ENCODE measurements at regions not wholly inside any gene's neighbourhood (a gene's known extent, or its start where the extent isn't known, plus 50 kb on each side); places are given as distances from the start of the nearest gene placed in this dataset.

- DNase-seq (ENCODE audit: low spot score), result no peak
Measured at GRCh38 chr2:57515366-57515765, 531.2 kb upstream of the VRK2 start.

- peak; percentile 37 for DNase-seq (ENCODE audit: low spot score)
Measured at GRCh38 chr2:57516698-57517340, 529.8 kb upstream of the VRK2 start.

DNA sequence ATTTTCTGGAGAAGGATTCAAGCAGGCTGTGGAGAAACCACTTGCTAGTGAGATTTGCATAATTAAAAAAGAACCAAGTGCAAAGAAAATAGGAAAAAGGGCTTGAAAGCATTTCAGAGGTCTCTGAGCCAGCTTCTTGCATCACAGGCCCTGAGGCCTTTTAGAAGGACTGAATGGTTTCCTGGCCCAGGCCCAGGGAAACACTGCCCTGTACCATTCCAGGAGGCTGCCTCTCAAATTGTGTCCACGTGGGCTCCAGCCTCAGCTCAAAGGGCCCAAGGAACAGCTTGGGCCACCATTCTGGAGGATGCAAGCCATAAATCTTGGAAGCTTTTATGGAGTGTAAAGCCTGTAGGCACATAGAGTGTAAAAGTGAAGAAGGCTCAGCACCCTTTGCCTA lies 523.3 kb upstream of the VRK2 start:
- DNase-seq (ENCODE audit: low spot score), result no peak

GRCh38 chr2:57527685-57528084 lies 518.9 kb upstream of the VRK2 start:
- DNase-seq (ENCODE audit: low spot score), result no peak

- DNase-seq (ENCODE audit: low spot score), result no peak
Measured at GRCh38 chr2:57528499-57528898, 518.1 kb upstream of the VRK2 start.

DNA sequence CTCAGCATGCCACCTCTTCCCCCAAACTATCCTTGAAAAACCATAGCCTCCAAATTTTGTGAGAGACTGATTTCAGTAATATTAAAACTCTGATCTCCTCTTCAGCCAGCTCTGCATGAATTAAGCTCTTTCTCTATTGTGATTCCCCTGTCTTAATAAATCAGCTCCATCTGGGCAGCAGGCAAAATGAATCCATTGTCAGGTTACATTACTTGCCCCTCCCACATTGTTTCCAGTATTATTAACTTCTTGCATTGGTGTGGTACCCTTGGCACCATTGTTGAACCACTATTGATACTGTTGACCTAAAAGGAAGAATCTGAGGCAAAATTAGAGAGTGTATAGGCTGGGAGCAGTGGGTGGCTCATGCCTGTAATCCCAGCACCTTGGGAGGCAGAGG lies 512.2 kb upstream of the VRK2 start:
- DNase-seq (ENCODE audit: low spot score), result no peak

DNA sequence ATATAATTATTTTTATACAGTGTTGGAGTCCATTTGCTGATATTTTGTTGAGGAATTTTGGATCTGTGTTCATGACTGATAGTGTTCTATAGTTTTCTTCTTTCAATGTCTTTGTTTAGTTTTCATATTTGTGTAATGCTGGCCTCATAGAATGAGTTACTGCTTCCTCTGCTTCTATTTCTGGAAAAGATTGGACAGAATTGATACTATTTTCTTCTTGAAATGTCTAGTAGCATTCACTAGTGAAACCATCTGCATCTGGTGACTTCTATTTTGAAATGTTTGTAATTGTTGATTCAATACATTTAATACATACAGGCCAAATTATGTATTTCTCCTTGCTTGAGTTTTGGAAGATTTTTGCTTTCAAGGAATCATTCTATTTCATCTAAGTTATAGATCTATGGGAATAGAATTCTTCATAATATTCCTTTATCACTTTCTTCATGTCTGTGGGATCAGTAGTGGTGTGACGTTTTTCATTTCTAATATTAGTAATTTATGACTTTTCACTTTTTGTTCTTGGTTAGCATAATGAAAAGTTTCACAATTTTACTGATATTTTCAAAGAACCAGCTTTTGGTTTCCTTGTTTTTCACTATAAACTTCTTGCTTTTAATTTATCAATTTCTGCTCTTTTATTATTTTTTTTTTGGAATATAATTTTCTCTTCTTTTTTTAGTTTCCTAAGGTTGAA lies 509.9 kb upstream of the VRK2 start:
- no peak for DNase-seq (ENCODE audit: low spot score)

DNA sequence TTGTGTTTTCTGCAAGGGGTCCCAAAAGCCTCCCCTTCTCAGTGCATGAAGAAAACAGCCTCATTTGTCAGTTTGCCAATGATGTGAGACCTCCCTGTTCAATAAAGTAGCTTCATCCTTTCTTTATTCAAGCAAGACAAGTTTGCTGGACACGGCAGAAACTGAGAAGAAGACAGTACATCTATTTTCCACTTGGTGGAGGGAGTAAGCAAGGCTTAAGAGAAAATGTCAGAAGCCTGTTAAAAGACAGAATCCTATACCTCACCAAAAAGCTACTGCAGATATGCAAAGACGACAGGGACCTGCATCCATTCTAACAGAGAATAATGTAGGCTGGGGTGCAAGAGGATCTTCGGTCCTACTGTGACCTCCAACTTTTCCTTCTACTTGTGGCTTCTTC lies 506.8 kb upstream of the VRK2 start:
- no peak for DNase-seq (ENCODE audit: low spot score)

- no peak for DNase-seq (ENCODE audit: low spot score)
Measured at GRCh38 chr2:57542081-57542480, 504.5 kb upstream of the VRK2 start.

DNA sequence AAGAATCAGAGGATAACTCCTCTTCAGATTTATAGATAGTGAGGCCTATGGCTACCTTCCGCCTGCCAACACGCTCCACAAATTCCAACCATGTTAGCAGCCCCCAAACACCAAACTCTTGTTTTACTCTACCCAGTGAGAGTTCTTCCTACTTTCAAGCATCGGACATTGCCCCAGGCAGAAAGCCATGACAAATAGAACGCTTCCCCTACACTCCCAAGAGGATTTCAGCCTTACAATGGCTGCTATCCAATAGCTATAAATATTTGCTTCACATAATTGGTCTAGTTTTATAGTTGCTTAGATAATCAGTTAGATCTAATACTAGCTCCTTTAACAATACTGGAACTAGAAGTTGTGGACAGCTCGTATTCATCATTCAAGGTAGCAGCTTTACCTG lies 503.4 kb upstream of the VRK2 start:
- DNase-seq (ENCODE audit: low spot score), result no peak

GRCh38 chr2:57544624-57545023 lies 502.0 kb upstream of the VRK2 start:
- no peak for DNase-seq (ENCODE audit: low spot score)

DNA sequence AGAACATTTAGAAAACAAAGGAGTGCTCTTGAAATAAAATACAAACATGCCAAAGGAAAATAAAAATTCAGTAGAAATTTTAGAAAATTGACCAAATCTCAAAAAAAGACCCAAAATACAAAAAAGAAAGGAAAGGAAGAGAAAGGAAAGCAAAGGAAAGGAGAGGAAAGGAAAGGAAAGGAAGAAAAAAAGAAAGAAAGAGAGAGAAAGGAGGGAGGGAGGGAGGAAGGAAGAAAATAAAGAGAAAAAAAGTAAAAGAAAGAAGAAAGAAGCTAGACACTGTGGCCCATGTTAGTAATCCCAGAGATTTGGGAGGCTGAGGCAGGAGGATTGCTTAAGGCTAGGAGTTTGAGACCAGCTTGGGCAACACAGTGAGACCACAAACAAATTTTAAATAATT lies 500.1 kb upstream of the VRK2 start:
- DNase-seq (ENCODE audit: low spot score), result no peak

GRCh38 chr2:57549642-57550102 lies 496.9 kb upstream of the VRK2 start:
- no peak for DNase-seq (ENCODE audit: low spot score)

DNA sequence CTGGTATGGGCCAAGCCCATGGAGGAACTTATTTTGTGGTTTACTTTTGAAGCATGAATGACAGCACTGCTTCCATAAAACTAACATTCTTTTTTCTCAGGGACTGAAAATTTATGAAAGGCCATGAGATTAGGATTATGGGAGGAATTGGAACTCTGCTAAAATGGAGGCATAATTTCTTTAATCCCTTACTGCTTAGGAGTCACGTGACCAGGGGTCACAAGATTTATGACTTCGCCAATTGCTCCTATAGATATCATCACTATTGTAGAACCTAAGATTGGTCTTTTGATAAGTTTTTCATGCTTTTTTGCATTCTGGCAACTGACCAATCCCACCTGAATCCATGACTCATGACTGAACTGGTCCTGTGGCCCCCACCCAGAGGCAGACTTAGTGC lies 495.7 kb upstream of the VRK2 start:
- no peak for DNase-seq (ENCODE audit: low spot score)

- no peak for DNase-seq (ENCODE audit: low spot score)
Measured at GRCh38 chr2:57552885-57553284, 493.7 kb upstream of the VRK2 start.

- no peak for DNase-seq (ENCODE audit: low spot score)
Measured at GRCh38 chr2:57554348-57554747, 492.3 kb upstream of the VRK2 start.

DNA sequence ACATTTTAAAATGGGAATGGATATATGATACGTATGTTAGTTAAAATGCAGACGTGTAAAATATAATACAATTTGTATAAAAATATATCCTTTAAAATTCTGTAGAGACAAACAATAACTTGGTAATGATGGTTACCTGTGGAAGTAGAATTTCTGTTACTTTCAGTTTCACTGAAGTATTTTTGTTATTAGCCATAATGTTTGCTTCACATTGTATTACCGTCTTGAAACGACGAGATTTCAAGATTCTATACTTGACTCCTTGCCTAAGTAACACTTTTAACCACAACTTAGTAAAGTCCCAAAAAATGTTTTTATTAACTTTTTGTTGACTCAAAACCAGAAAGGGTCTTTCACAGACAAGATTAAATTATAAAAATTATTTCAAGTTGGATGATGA lies 488.3 kb upstream of the VRK2 start:
- DNase-seq (ENCODE audit: low spot score), result no peak

DNA sequence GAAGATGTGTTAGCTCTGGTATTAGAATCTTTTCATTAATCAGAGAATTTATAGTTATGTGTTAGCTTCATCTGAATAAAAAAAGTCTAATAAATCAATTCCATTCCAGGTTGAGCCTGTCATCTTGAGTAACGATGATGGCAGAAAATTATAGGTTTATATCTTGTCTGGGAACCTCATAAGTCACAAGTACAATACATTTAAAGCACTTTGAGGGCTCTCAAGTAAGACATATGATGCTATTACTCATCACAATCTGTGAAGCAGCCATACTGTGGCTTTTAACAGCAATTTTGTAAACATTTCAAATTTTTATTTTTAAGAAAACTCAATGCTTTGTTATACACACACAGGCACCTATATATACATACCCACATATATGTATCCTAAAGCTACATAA lies 484.1 kb upstream of the VRK2 start:
- DNase-seq (ENCODE audit: low spot score), result no peak

- no peak for DNase-seq (ENCODE audit: low spot score)
Measured at GRCh38 chr2:57563015-57563414, 483.6 kb upstream of the VRK2 start.

- DNase-seq (ENCODE audit: low spot score), result no peak
Measured at GRCh38 chr2:57567245-57567644, 479.4 kb upstream of the VRK2 start.

- no peak for DNase-seq (ENCODE audit: low spot score)
Measured at GRCh38 chr2:57569396-57569795, 477.2 kb upstream of the VRK2 start.

- no peak for DNase-seq (ENCODE audit: low spot score)
Measured at GRCh38 chr2:57570961-57571360, 475.6 kb upstream of the VRK2 start.

DNA sequence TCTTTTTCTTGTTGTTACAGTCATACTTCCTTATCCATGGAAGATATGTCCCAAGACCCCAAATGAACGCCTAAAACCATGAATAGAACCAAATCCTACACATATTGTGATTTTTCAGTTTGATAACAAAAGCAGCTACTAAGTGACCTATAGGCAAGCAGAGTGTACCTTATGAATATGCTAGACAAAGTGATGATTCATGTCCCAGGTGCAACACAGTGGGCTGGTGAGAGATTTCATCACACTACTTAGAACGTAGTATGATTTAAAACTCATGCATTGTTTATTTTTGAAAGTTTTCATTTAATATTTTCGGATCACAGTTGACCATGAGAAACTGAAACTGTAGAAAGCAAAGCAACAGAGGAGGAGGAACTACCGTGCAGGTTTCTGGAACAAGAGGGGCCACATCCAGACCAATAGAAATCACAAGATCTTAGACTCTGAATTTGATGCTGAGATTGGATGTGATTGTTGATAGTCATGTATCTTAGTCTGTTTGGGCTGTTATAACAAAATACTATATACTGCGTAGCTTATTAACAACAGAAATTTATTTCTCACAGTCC lies 470.8 kb upstream of the VRK2 start:
- no peak for DNase-seq (ENCODE audit: low spot score)

- DNase-seq (ENCODE audit: low spot score), result no peak
Measured at GRCh38 chr2:57576983-57577382, 469.6 kb upstream of the VRK2 start.

Measured in hematopoietic multipotent progenitor cell treated with erythropoietin and hydrocortisone succinate and interleukin-3 and kit ligand, for 15 days (in vitro differentiated cells).